GM12878 (cell line): ENCODE measurements at regions not wholly inside any gene's neighbourhood (a gene's known extent, or its start where the extent isn't known, plus 50 kb on each side); places are given as distances from the start of the nearest gene placed in this dataset.

ENCODE experiments used
- ATAC-seq: fragments of 200-7000 bp; cut with Tn5 transposase; 3 replicates; pipeline ENCODE4 v1.9.1; 2020; ENCODE audit warnings: mild to moderate bottlenecking, moderate library complexity
- BruUV-seq: library from RNA; stranded (reverse); fragments of 400-500 nt; replicated peaks from 2 replicates; lab custom pipeline; 2021; lab: Mats Ljungman, UMichigan
- CTCF ChIA-PET: fragments of 300-600 bp; sonication (Branson Sonifier 250); formaldehyde crosslinking; extraction: SDS; loops from one replicate; lab custom pipeline; 2021; ENCODE audit warnings: inconsistent platforms; lab: Yijun Ruan, JAX
- POLR2A ChIA-PET: fragments of 350-600 bp; formaldehyde crosslinking; extraction: SDS; loops from one replicate; lab custom pipeline; 2021; ENCODE audit warnings: inconsistent platforms; lab: Charles Lee
- RAD21 ChIA-PET: fragments of 300-600 bp; sonication (Branson Sonifier 250); formaldehyde crosslinking; loops from one replicate; lab custom pipeline; 2023; ENCODE audit warnings: antibody characterized with exemption; ENCODE audit not compliant: unreplicated experiment; lab: Charles Lee
- SMC1A ChIA-PET: fragments of 300-600 bp; sonication (Branson Sonifier 250); formaldehyde crosslinking; loops from one replicate; lab custom pipeline; 2023; ENCODE audit not compliant: unreplicated experiment, uncharacterized antibody; lab: Charles Lee
- DNase-seq: peaks from one replicate; pipeline ENCODE4 v3.0.0-alpha.2; 2011; ENCODE audit warnings: low read depth, low spot score
- FAIRE-seq: peaks from 3 replicates; lab custom pipeline; 2011; peaks lifted over from hg19 to GRCh38; lab: Jason Lieb, UNC
- H2AFZ ChIP-seq: 2 replicates; pipeline ENCODE4 v1.6.0; 2011; ENCODE audit warnings: low read depth, low read length, control low read depth; ENCODE audit not compliant: control insufficient read depth
- H3K27ac ChIP-seq: 2 replicates; pipeline ENCODE4 v1.5.1; 2011; ENCODE audit warnings: control low read depth; ENCODE audit not compliant: control insufficient read depth, insufficient read depth
- H3K27me3 ChIP-seq, 2 experiments: replicated peaks in 1 of 2; 2 replicates each; pipeline versions ENCODE4 v1.6.0 to v1.6.1; 2011; ENCODE audit warnings: low read length in 1 of 2; ENCODE audit not compliant: control insufficient read depth in 2 of 2, insufficient read depth in 2 of 2
- H3K36me3 ChIP-seq, 2 experiments: 2 replicates each; pipeline ENCODE4 v1.5.1; 2011; ENCODE audit warnings: low read length in 1 of 2; ENCODE audit not compliant: control insufficient read depth in 2 of 2, insufficient read depth in 2 of 2
- H3K4me1 ChIP-seq: 2 replicates; pipeline ENCODE4 v1.6.1; 2011; ENCODE audit warnings: mild to moderate bottlenecking, low read length, moderate library complexity, mixed read lengths; ENCODE audit not compliant: control insufficient read depth, insufficient read depth
- H3K4me2 ChIP-seq: 2 replicates; pipeline ENCODE4 v1.6.0; 2011; ENCODE audit warnings: control low read depth; ENCODE audit not compliant: control insufficient read depth, insufficient read depth
- H3K4me3 ChIP-seq: fragments of 200-600 bp; sonication (generic); 2 replicates; pipeline ENCODE4 v1.5.1; 2016
- H3K79me2 ChIP-seq: 2 replicates; pipeline ENCODE4 v1.6.0; 2011; ENCODE audit warnings: low read length; ENCODE audit not compliant: control insufficient read depth, insufficient read depth
- H3K9ac ChIP-seq: 2 replicates; pipeline ENCODE4 v1.8.0; 2011; ENCODE audit warnings: low read length, control low read depth, mixed read lengths; ENCODE audit not compliant: control insufficient read depth, insufficient read depth
- H3K9me3 ChIP-seq: replicated peaks from 3 replicates; pipeline ENCODE4 v1.5.1; 2011; ENCODE audit warnings: mild to moderate bottlenecking, low read length; ENCODE audit not compliant: control insufficient read depth, insufficient read depth
- H4K20me1 ChIP-seq: 2 replicates; pipeline ENCODE4 v1.6.0; 2011; ENCODE audit not compliant: control insufficient read depth, insufficient read depth
- ATF7 ChIP-seq: fragments of 450-650 bp; IDR thresholded peaks from 2 replicates; pipeline ENCODE4 v1.6.1; 2016; ENCODE audit warnings: low read depth, mild to moderate bottlenecking
- FOXK2 ChIP-seq: fragments of 450-650 bp; IDR thresholded peaks from 2 replicates; pipeline ENCODE4 v1.6.1; 2017; ENCODE audit warnings: mild to moderate bottlenecking, moderate library complexity
- IRF4 ChIP-seq: IDR thresholded peaks from 2 replicates; pipeline ENCODE4 v1.6.1; 2011; ENCODE audit warnings: low read depth, low read length
- JUND ChIP-seq: IDR thresholded peaks from 2 replicates; pipeline ENCODE4 v1.6.1; 2012; ENCODE audit warnings: low read depth, mild to moderate bottlenecking, low read length, improper control_type of control experiment, moderate library complexity
- PKNOX1 ChIP-seq: fragments of 450-650 bp; IDR thresholded peaks from 2 replicates; pipeline ENCODE4 v1.6.1; 2016; ENCODE audit warnings: mild to moderate bottlenecking
- RFX5 ChIP-seq: IDR thresholded peaks from 2 replicates; pipeline ENCODE4 v1.6.1; 2011; ENCODE audit warnings: low read depth, low read length, improper control_type of control experiment
- WGBS: methylation state at CpG from one replicate; pipeline ENCODE4 v1.1.6; 2016; ENCODE audit warnings: low lambda C conversion rate; ENCODE audit not compliant: insufficient replicate concordance, insufficient coverage; ENCODE audit errors: missing lambda C conversion rate; 5-methylcytosine and 5-hydroxymethylcytosine counted together
- in situ Hi-C: fragments of 300-500 bp; cut with MboI; formaldehyde crosslinking; loops from 9 replicates; pipeline ENCODE4 v1.14.3; 2018; ENCODE audit warnings: mixed read lengths
- intact Hi-C: fragments of 100-400 bp; cut with micrococcal nuclease; formaldehyde crosslinking; loops from one replicate; pipeline ENCODE4 v1.14.2; 2022; ENCODE audit not compliant: unreplicated experiment

- intact Hi-C loops, result no loop called here
- ChIA-PET RAD21 (no interaction called here), SMC1A (interaction anchor here (0.7 to 1.7 kb wide), 2 partner anchors 9 to 78 kb away, joined by 3 to 7 read pairs; no protein-coding TSS in a partner anchor), CTCF (interaction anchor here (1.0 kb wide), 1 partner anchor 59 kb away, joined by 3 read pairs; no protein-coding TSS in a partner anchor), POLR2A (no interaction called here)
- Histone ChIP-seq H3K4me1 (no peaks in the 10 kb centered on the region), H3K9ac (no peak overlapping the region), H3K79me2 (no peaks in the 10 kb centered on the region), H4K20me1 (no peaks in the 10 kb centered on the region), H3K27me3 (no peaks in the 10 kb centered on the region; a peak in 1 of 4 replicates), H3K36me3 (no peaks in the 10 kb centered on the region), H3K4me2 (no peak overlapping the region), H3K9me3 (no peaks in the 10 kb centered on the region), H3K4me3 (no peak overlapping the region), H2AFZ (no peak overlapping the region), H3K27ac (no peak overlapping the region)
- FAIRE-seq (no peak), DNase-seq (no peak), ATAC-seq (no peak; the same call in 2 of the 3 replicates)
- BruUV-seq, result no TSS peak
- in situ Hi-C loops, result no loop called here
- TF ChIP-seq RFX5 (no peak), IRF4 (no peak), FOXK2 (no peak), ATF7 (no peak), JUND (no peak), PKNOX1 (no peak)
- 26% methylated on average over 7 of the region's 7 CpGs for WGBS
Observed at GRCh38 chr2:54387059-54387991, 68.8 kb upstream of the SPTBN1 start.
